ENCODE measurements at regions not wholly inside any gene's neighbourhood (a gene's known extent, or its start where the extent isn't known, plus 50 kb on each side); places are given as distances from the start of the nearest gene placed in this dataset.

GRCh38 chr11:80827781-80828180 lies 1387.0 kb upstream of the TENM4 start:
- ChIA-PET POLR2A (no interaction called here), CTCF (ENCODE audit: low intra/inter-chr PET ratio, low total read pairs) (no interaction called here)
- 2% methylated on average over 3 of the region's 3 CpGs for WGBS (ENCODE audit: low lambda C conversion rate)
- Histone ChIP-seq H3K9me3 (ENCODE audit: low read length) (no peaks in the 10 kb centered on the region), H3K4me3 (replicated peaks in 1 of 3; ENCODE audit: insufficient read depth in 1 of 3, low read depth in 2 of 3, low read length in 3 of 3) (no peak overlapping the region), H3K36me3 (replicated peaks in 1 of 2; ENCODE audit: control insufficient read depth in 1 of 2, insufficient read depth in 2 of 2, low read length in 2 of 2) (no peaks in the 10 kb centered on the region), H3K4me2 (ENCODE audit: low read depth, low read length) (no peak overlapping the region), H3K27me3 (ENCODE audit: control insufficient read depth in 1 of 2, insufficient read depth in 2 of 2, low read length in 2 of 2) (no peaks in the 10 kb centered on the region), H3K79me2 (ENCODE audit: insufficient read depth, low read length) (no peaks in the 10 kb centered on the region), H2AFZ (ENCODE audit: low read length) (no peak overlapping the region), H3K4me1 (ENCODE audit: insufficient read depth, low read length) (no peaks in the 10 kb centered on the region), H4K20me1 (ENCODE audit: insufficient read depth, low read length) (no peaks in the 10 kb centered on the region), H3K27ac (ENCODE audit: extremely low read length, insufficient read depth, low read length) (no peak overlapping the region), H3K9ac (ENCODE audit: insufficient read depth, low read depth, low read length) (no peak overlapping the region)
- ATAC-seq (no peak), FAIRE-seq (no peak), DNase-seq (ENCODE audit: low spot score) (no peak)
- intact Hi-C loops (cut with micrococcal nuclease; ENCODE audit: unreplicated experiment) (no loop called here), in situ Hi-C loops (cut with HindIII; ENCODE audit: extremely low pct_ligation_motif_present, low pct_unique_long_range_greater_than_20kb) (no loop called here)
- TF ChIP-seq ZNF614 (CRISPR knock-in tag; IDR thresholded peaks at IDR 0.05; ENCODE audit: borderline replicate concordance) (no peak), GZF1 (CRISPR knock-in tag; IDR thresholded peaks at IDR 0.05) (no peak), MED1 (CRISPR knock-in tag; IDR thresholded peaks at IDR 0.05) (no peak), MTF2 (CRISPR knock-in tag; IDR thresholded peaks at IDR 0.05; ENCODE audit: borderline replicate concordance) (no peak), THYN1 (CRISPR knock-in tag; IDR thresholded peaks at IDR 0.05; ENCODE audit: borderline replicate concordance, low read depth) (no peak), KDM6A (CRISPR knock-in tag; IDR thresholded peaks at IDR 0.05; ENCODE audit: low read depth) (no peak), ZBTB10 (CRISPR knock-in tag; IDR thresholded peaks at IDR 0.05; ENCODE audit: borderline replicate concordance) (no peak), ZNF616 (CRISPR knock-in tag; IDR thresholded peaks at IDR 0.05; ENCODE audit: low read depth) (no peak), ZNF644 (CRISPR knock-in tag; IDR thresholded peaks at IDR 0.05; ENCODE audit: low read depth) (no peak), ZNF674 (CRISPR knock-in tag; IDR thresholded peaks at IDR 0.05; ENCODE audit: low read depth) (no peak), REL (CRISPR knock-in tag; conservative IDR thresholded peaks at IDR 0.05) (no peak), RORA (CRISPR knock-in tag; IDR thresholded peaks at IDR 0.05) (no peak)
- no TSS peak for BruUV-seq (replicated peaks)
